ENCODE measurements at regions not wholly inside any gene's neighbourhood (a gene's known extent, or its start where the extent isn't known, plus 50 kb on each side); places are given as distances from the start of the nearest gene placed in this dataset.

GRCh38 chr21:19123525-19123924 lies 719.9 kb upstream of the TMPRSS15 start:
- Histone ChIP-seq H3K4me2 (ENCODE audit: unreplicated experiment) (no peak overlapping the region), H4K20me1 (ENCODE audit: insufficient read depth) (no peaks in the 10 kb centered on the region), H3K9ac (no peak overlapping the region), H3K27ac (no peak overlapping the region), H3K4me3 (no peak overlapping the region), H3K79me2 (ENCODE audit: insufficient read depth) (no peaks in the 10 kb centered on the region), H3K4me1 (ENCODE audit: insufficient read depth) (no peaks in the 10 kb centered on the region), H3K9me3 (ENCODE audit: low read depth) (no peaks in the 10 kb centered on the region), H3K27me3 (replicated peaks; ENCODE audit: insufficient read depth) (no peaks in the 10 kb centered on the region), H3K36me3 (ENCODE audit: low read depth) (no peaks in the 10 kb centered on the region), H3K9me2 (ENCODE audit: insufficient read depth) (no peaks in the 10 kb centered on the region), H2AFZ (no peak overlapping the region), H3F3A (ENCODE audit: insufficient read depth) (no peaks in the 10 kb centered on the region)
- TF ChIP-seq EZH2phosphoT487 (IDR thresholded peaks at IDR 0.05; ENCODE audit: insufficient read depth, low read depth), result no peak
- no peak for TF ChIP-seq EZH2 (IDR thresholded peaks at IDR 0.05; ENCODE audit: insufficient read depth, poor library complexity, severe bottlenecking)
- in situ Hi-C loops (cut with MboI), result no loop called here
- no peak for DNase-seq
- WGBS, 2 experiments (ENCODE audit: low coverage in 1 of 2, low lambda C conversion rate in 2 of 2, missing lambda C conversion rate in 2 of 2), result 10 to 20% methylated on average over 2 of the region's 2 CpGs

- H3K27ac ChIP-seq, result no peak overlapping the region
- H3K79me2 ChIP-seq (ENCODE audit: insufficient read depth), result no peaks in the 10 kb centered on the region
- no peak overlapping the region for H3K4me2 ChIP-seq (ENCODE audit: unreplicated experiment)
- H3F3A ChIP-seq (ENCODE audit: insufficient read depth), result no peaks in the 10 kb centered on the region
- H3K36me3 ChIP-seq (ENCODE audit: low read depth), result no peaks in the 10 kb centered on the region
- no peak overlapping the region for H3K4me3 ChIP-seq
- in situ Hi-C loops (cut with MboI), result no loop called here
- no peak overlapping the region for H2AFZ ChIP-seq
- DNase-seq, result no peak
- H3K27me3 ChIP-seq (replicated peaks; ENCODE audit: insufficient read depth), result no peaks in the 10 kb centered on the region
- no peaks in the 10 kb centered on the region for H3K4me1 ChIP-seq (ENCODE audit: insufficient read depth)
- H3K9ac ChIP-seq, result no peak overlapping the region
- TF ChIP-seq EZH2 (IDR thresholded peaks at IDR 0.05; ENCODE audit: insufficient read depth, poor library complexity, severe bottlenecking), result no peak
- no peak for TF ChIP-seq EZH2phosphoT487 (IDR thresholded peaks at IDR 0.05; ENCODE audit: insufficient read depth, low read depth)
- no peaks in the 10 kb centered on the region for H3K9me2 ChIP-seq (ENCODE audit: insufficient read depth)
- no peaks in the 10 kb centered on the region for H4K20me1 ChIP-seq (ENCODE audit: insufficient read depth)
- H3K9me3 ChIP-seq (ENCODE audit: low read depth), result no peaks in the 10 kb centered on the region
Observed at GRCh38 chr21:19124691-19125090, 721.1 kb upstream of the TMPRSS15 start.

- Histone ChIP-seq H4K20me1 (ENCODE audit: insufficient read depth) (no peaks in the 10 kb centered on the region), H3K79me2 (ENCODE audit: insufficient read depth) (no peaks in the 10 kb centered on the region), H2AFZ (no peak overlapping the region), H3K4me2 (ENCODE audit: unreplicated experiment) (no peak overlapping the region), H3K36me3 (ENCODE audit: low read depth) (no peaks in the 10 kb centered on the region), H3K27ac (no peak overlapping the region), H3K4me3 (no peak overlapping the region), H3K4me1 (ENCODE audit: insufficient read depth) (no peaks in the 10 kb centered on the region), H3K9me3 (ENCODE audit: low read depth) (no peaks in the 10 kb centered on the region), H3K9ac (no peak overlapping the region), H3K27me3 (replicated peaks; ENCODE audit: insufficient read depth) (no peaks in the 10 kb centered on the region), H3F3A (ENCODE audit: insufficient read depth) (no peaks in the 10 kb centered on the region), H3K9me2 (ENCODE audit: insufficient read depth) (no peaks in the 10 kb centered on the region)
- no peak for TF ChIP-seq EZH2 (IDR thresholded peaks at IDR 0.05; ENCODE audit: insufficient read depth, poor library complexity, severe bottlenecking)
- no peak for TF ChIP-seq EZH2phosphoT487 (IDR thresholded peaks at IDR 0.05; ENCODE audit: insufficient read depth, low read depth)
- in situ Hi-C loops (cut with MboI), result no loop called here
- no peak for DNase-seq
- WGBS, 2 experiments (ENCODE audit: low coverage in 1 of 2, low lambda C conversion rate in 2 of 2, missing lambda C conversion rate in 2 of 2), result 10 to 16% methylated on average over 6 of the region's 6 CpGs
Observed at GRCh38 chr21:19130379-19131028, 726.9 kb upstream of the TMPRSS15 start.

GRCh38 chr21:19141511-19141910 lies 737.9 kb upstream of the TMPRSS15 start:
- no peak for DNase-seq
- no peak overlapping the region for H3K4me2 ChIP-seq (ENCODE audit: unreplicated experiment)
- H3K36me3 ChIP-seq (ENCODE audit: low read depth), result no peaks in the 10 kb centered on the region
- no peaks in the 10 kb centered on the region for H3F3A ChIP-seq (ENCODE audit: insufficient read depth)
- in situ Hi-C loops (cut with MboI), result no loop called here
- H3K27me3 ChIP-seq (replicated peaks; ENCODE audit: insufficient read depth), result no peaks in the 10 kb centered on the region
- 0 to 3% methylated on average over 2 of the region's 2 CpGs for WGBS, 2 experiments (ENCODE audit: low coverage in 1 of 2, low lambda C conversion rate in 2 of 2, missing lambda C conversion rate in 2 of 2)
- no peak for TF ChIP-seq EZH2 (IDR thresholded peaks at IDR 0.05; ENCODE audit: insufficient read depth, poor library complexity, severe bottlenecking)
- no peak for TF ChIP-seq EZH2phosphoT487 (IDR thresholded peaks at IDR 0.05; ENCODE audit: insufficient read depth, low read depth)
- H3K27ac ChIP-seq, result no peak overlapping the region
- no peak overlapping the region for H3K9ac ChIP-seq
- H3K79me2 ChIP-seq (ENCODE audit: insufficient read depth), result no peaks in the 10 kb centered on the region
- no peaks in the 10 kb centered on the region for H3K4me1 ChIP-seq (ENCODE audit: insufficient read depth)
- peaks cover 3% of the 10 kb centered on the region for H3K9me3 ChIP-seq (ENCODE audit: low read depth)
- no peak overlapping the region for H3K4me3 ChIP-seq
- H4K20me1 ChIP-seq (ENCODE audit: insufficient read depth), result no peaks in the 10 kb centered on the region
- no peaks in the 10 kb centered on the region for H3K9me2 ChIP-seq (ENCODE audit: insufficient read depth)
- no peak overlapping the region for H2AFZ ChIP-seq
